ENCODE measurements at regions not wholly inside any gene's neighbourhood (a gene's known extent, or its start where the extent isn't known, plus 50 kb on each side); places are given as distances from the start of the nearest gene placed in this dataset.

DNA sequence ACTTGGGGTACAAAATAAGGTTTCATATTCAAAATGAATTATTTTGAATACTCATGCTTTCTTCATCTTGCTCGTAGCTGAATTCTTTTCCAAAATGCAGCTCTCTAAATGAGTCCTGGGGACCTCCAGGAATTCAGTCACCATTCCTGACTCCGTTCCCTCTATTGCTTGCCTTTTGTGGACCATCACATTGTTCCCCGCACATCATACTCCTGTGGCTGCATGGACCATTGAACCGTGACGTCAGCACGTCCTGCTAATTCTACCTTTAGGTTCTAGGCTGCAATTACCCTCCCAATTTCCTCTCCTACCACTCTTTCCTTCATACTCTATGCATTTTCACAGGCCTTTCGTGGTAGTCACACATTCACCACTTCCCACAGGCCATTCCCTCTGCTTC, 173.1 kb upstream of the ID4 start:
- Mint-ChIP-seq H3K4me3 (no peak overlapping the region), H3K27ac (ENCODE audit: unreplicated experiment) (no peak overlapping the region), H3K36me3 (ENCODE audit: low read depth) (no peaks in the 10 kb centered on the region), H3K27me3 (ENCODE audit: low read depth) (no peaks in the 10 kb centered on the region), H3K9me3 (no peaks in the 10 kb centered on the region), H3K4me1 (peaks cover 16% of the 10 kb centered on the region)
- no peak for DNase-seq (ENCODE audit: low read depth, low spot score)
- TF ChIP-seq, protein P1, sequence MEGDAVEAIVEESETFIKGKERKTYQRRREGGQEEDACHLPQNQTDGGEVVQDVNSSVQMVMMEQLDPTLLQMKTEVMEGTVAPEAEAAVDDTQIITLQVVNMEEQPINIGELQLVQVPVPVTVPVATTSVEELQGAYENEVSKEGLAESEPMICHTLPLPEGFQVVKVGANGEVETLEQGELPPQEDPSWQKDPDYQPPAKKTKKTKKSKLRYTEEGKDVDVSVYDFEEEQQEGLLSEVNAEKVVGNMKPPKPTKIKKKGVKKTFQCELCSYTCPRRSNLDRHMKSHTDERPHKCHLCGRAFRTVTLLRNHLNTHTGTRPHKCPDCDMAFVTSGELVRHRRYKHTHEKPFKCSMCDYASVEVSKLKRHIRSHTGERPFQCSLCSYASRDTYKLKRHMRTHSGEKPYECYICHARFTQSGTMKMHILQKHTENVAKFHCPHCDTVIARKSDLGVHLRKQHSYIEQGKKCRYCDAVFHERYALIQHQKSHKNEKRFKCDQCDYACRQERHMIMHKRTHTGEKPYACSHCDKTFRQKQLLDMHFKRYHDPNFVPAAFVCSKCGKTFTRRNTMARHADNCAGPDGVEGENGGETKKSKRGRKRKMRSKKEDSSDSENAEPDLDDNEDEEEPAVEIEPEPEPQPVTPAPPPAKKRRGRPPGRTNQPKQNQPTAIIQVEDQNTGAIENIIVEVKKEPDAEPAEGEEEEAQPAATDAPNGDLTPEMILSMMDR (conservative IDR thresholded peaks at IDR 0.05), result no peak

DNA sequence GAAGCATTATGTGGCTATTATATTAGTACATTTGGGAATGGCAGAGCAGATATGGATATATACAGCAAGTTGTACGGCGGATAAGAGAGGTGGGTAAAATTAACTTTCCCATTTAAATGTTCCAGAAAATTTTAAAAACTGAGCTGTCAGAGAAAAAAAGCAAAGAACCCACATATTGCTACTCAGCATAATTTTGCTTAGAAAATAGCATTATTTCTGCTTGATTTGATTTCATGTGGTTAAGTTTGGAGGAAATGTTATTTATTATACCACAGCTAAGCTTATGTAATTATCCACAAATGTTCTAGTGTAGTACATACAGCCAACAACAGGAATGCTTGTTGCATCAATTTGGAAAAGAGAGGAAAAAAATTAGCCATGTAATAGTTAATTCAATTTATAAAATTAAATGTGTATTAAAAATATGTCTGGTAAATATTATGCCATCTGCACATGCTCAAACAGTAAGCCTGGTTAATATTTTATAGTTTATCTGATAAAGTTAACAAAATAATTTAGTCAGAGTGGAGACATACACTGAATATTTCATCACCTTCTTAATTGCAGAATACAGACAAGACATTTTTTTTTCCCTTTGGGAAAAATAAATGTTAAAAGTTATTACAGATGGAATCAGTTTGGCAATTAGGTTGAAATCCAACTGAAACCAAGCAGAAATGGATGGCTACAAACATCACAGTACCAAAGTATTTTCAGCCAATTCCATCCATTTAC, 172.1 kb upstream of the ID4 start:
- no peak overlapping the region for H3K4me3 Mint-ChIP-seq
- H3K9me3 Mint-ChIP-seq, result no peaks in the 10 kb centered on the region
- H3K27ac Mint-ChIP-seq (ENCODE audit: unreplicated experiment), result no peak overlapping the region
- no peaks in the 10 kb centered on the region for H3K27me3 Mint-ChIP-seq (ENCODE audit: low read depth)
- H3K36me3 Mint-ChIP-seq (ENCODE audit: low read depth), result no peaks in the 10 kb centered on the region
- peaks cover 16% of the 10 kb centered on the region for H3K4me1 Mint-ChIP-seq
- DNase-seq (ENCODE audit: low read depth, low spot score), result no peak
- TF ChIP-seq, protein P1 (conservative IDR thresholded peaks at IDR 0.05), result no peak

DNA sequence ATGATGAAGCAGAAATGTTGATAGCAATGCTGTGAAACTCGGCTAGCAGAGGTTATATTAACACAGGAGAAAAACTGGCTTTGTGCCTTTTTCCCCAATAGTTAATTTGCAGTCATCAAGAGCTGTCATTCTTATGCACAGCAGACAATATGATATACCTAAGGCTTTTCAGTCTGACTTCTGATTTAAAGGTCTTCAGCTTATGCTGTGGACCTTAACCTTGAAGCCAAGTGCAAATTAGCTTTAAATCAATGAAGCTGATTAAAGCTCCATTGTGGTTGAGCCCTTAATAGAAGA, 171.6 kb upstream of the ID4 start:
- DNase-seq (ENCODE audit: low read depth, low spot score), result no peak
- Mint-ChIP-seq H3K27me3 (ENCODE audit: low read depth) (no peaks in the 10 kb centered on the region), H3K36me3 (ENCODE audit: low read depth) (no peaks in the 10 kb centered on the region), H3K4me1 (peaks cover 16% of the 10 kb centered on the region), H3K4me3 (no peak overlapping the region), H3K9me3 (no peaks in the 10 kb centered on the region), H3K27ac (ENCODE audit: unreplicated experiment) (no peak overlapping the region)
- TF ChIP-seq, protein P1 (conservative IDR thresholded peaks at IDR 0.05), result no peak

DNA sequence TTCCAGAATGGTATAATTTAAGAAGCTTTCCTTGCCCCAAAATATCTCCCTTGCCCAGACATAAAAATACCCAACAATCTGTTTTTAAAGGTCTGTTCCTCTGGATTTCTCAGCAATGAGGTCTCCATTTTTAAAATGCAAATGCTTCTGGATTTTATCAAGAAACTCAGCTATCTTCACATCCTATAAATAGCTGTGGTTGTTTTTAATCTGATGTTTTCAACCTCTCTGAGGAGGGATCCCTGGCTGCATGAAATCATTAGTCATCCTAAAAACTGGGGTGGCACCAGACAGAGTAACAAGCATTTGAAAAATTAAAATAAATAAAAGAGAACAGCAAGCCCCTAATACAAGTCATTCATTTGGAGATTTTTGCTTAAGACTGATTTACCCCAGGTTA, 168.5 kb upstream of the ID4 start:
- Mint-ChIP-seq H3K4me1 (peaks cover 19% of the 10 kb centered on the region), H3K36me3 (ENCODE audit: low read depth) (no peaks in the 10 kb centered on the region), H3K27me3 (ENCODE audit: low read depth) (no peaks in the 10 kb centered on the region), H3K27ac (ENCODE audit: unreplicated experiment) (no peak overlapping the region), H3K9me3 (no peaks in the 10 kb centered on the region), H3K4me3 (no peak overlapping the region)
- TF ChIP-seq, protein P1 (conservative IDR thresholded peaks at IDR 0.05), result no peak
- DNase-seq (ENCODE audit: low read depth, low spot score), result no peak

DNA sequence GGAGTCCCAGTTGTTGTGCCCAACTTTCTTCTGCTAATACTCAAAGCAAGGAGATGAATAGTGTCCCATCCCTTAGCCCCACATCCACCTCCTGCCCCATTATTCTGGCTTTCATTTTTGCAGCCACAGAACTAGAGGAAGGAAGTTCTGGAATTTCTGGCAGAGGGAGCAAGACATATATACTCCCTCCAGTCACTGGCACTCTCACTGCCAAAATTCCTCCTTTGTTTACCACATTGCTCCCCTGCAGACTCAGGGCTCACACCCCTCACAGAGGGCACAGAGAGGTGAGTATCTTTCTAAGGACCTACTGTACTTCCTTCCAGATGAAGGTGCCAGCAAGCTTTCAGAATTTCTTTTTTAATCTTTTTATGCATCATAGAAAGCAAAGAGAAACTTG, 168.0 kb upstream of the ID4 start:
- no peak overlapping the region for H3K27ac Mint-ChIP-seq (ENCODE audit: unreplicated experiment)

More for the DNA sequence above, 168.0 kb upstream of the ID4 start:
- Mint-ChIP-seq H3K4me1 (peaks cover 16% of the 10 kb centered on the region), H3K9me3 (no peaks in the 10 kb centered on the region), H3K4me3 (no peak overlapping the region), H3K36me3 (ENCODE audit: low read depth) (no peaks in the 10 kb centered on the region), H3K27me3 (ENCODE audit: low read depth) (no peaks in the 10 kb centered on the region)
- no peak for DNase-seq (ENCODE audit: low read depth, low spot score)
- TF ChIP-seq, protein P1 (conservative IDR thresholded peaks at IDR 0.05), result no peak

All from neural crest cell (in vitro differentiated cells).